ENCODE measurements at regions not wholly inside any gene's neighbourhood (a gene's known extent, or its start where the extent isn't known, plus 50 kb on each side); places are given as distances from the start of the nearest gene placed in this dataset.

- ATAC-seq (no peak), DNase-seq (ENCODE audit: low spot score) (no peak), FAIRE-seq (no peak)
- intact Hi-C loops (cut with micrococcal nuclease; ENCODE audit: unreplicated experiment), result no loop called here
- H3K27ac ChIP-seq (ENCODE audit: extremely low read length, insufficient read depth, low read length), result no peak overlapping the region
- TF ChIP-seq U2AF2 (IDR thresholded peaks at IDR 0.05; ENCODE audit: low read depth, low read length) (no peak), HMG20B (CRISPR knock-in tag; conservative IDR thresholded peaks at IDR 0.05) (no peak), ZBTB21 (CRISPR knock-in tag; IDR thresholded peaks at IDR 0.05) (no peak), ZNF7 (CRISPR knock-in tag; IDR thresholded peaks at IDR 0.05) (no peak), HNRNPLL (IDR thresholded peaks at IDR 0.05; ENCODE audit: low read depth, low read length, poor library complexity, severe bottlenecking) (no peak)
- TF ChIP-seq, protein P1, sequence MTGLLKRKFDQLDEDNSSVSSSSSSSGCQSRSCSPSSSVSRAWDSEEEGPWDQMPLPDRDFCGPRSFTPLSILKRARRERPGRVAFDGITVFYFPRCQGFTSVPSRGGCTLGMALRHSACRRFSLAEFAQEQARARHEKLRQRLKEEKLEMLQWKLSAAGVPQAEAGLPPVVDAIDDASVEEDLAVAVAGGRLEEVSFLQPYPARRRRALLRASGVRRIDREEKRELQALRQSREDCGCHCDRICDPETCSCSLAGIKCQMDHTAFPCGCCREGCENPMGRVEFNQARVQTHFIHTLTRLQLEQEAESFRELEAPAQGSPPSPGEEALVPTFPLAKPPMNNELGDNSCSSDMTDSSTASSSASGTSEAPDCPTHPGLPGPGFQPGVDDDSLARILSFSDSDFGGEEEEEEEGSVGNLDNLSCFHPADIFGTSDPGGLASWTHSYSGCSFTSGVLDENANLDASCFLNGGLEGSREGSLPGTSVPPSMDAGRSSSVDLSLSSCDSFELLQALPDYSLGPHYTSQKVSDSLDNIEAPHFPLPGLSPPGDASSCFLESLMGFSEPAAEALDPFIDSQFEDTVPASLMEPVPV (CRISPR knock-in tag; IDR thresholded peaks at IDR 0.05), result no peak
- no peak overlapping the region for H3K4me3 ChIP-seq (replicated peaks in 1 of 3; ENCODE audit: insufficient read depth in 1 of 3, low read depth in 2 of 3, low read length in 3 of 3)
- in situ Hi-C loops (cut with HindIII; ENCODE audit: extremely low pct_ligation_motif_present, low pct_unique_long_range_greater_than_20kb), result no loop called here
- no peak overlapping the region for H3K4me2 ChIP-seq (ENCODE audit: low read depth, low read length)
- no peak overlapping the region for H2AFZ ChIP-seq (ENCODE audit: low read length)
- CTCF ChIA-PET (ENCODE audit: low intra/inter-chr PET ratio, low total read pairs), result no interaction called here
- 28% methylated on average over 5 of the region's 5 CpGs for WGBS (ENCODE audit: low lambda C conversion rate)
- no peaks in the 10 kb centered on the region for H3K4me1 ChIP-seq (ENCODE audit: insufficient read depth, low read length)
- H3K36me3 ChIP-seq (replicated peaks in 1 of 2; ENCODE audit: control insufficient read depth in 1 of 2, insufficient read depth in 2 of 2, low read length in 2 of 2), result no peaks in the 10 kb centered on the region
- no peaks in the 10 kb centered on the region for H3K79me2 ChIP-seq (ENCODE audit: insufficient read depth, low read length)
- BruUV-seq (replicated peaks), result no TSS peak
- H4K20me1 ChIP-seq (ENCODE audit: insufficient read depth, low read length), result no peaks in the 10 kb centered on the region
- H3K27me3 ChIP-seq (ENCODE audit: control insufficient read depth in 1 of 2, insufficient read depth in 2 of 2, low read length in 2 of 2), result no peaks in the 10 kb centered on the region
- peaks cover 18% of the 10 kb centered on the region; the same call in 1 of the 2 replicates for H3K9me3 ChIP-seq (ENCODE audit: low read length)
- POLR2A ChIA-PET, result no interaction called here
- no peak overlapping the region for H3K9ac ChIP-seq (ENCODE audit: insufficient read depth, low read depth, low read length)
Observed at GRCh38 chr12:118571730-118572129, 195.4 kb downstream of the SUDS3 start.

- intact Hi-C loops (cut with micrococcal nuclease; ENCODE audit: unreplicated experiment), result no loop called here
- Histone ChIP-seq H3K4me1 (ENCODE audit: insufficient read depth, low read length) (no peaks in the 10 kb centered on the region), H3K27ac (ENCODE audit: extremely low read length, insufficient read depth, low read length) (no peak overlapping the region), H3K27me3 (ENCODE audit: control insufficient read depth in 1 of 2, insufficient read depth in 2 of 2, low read length in 2 of 2) (no peaks in the 10 kb centered on the region), H3K4me3 (replicated peaks in 1 of 3; ENCODE audit: insufficient read depth in 1 of 3, low read depth in 2 of 3, low read length in 3 of 3) (no peak overlapping the region), H4K20me1 (ENCODE audit: insufficient read depth, low read length) (no peaks in the 10 kb centered on the region), H3K36me3 (replicated peaks in 1 of 2; ENCODE audit: control insufficient read depth in 1 of 2, insufficient read depth in 2 of 2, low read length in 2 of 2) (no peaks in the 10 kb centered on the region), H3K9me3 (ENCODE audit: low read length) (peaks cover 18% of the 10 kb centered on the region; the same call in 1 of the 2 replicates), H3K4me2 (ENCODE audit: low read depth, low read length) (no peak overlapping the region), H2AFZ (ENCODE audit: low read length) (no peak overlapping the region), H3K9ac (ENCODE audit: insufficient read depth, low read depth, low read length) (no peak overlapping the region), H3K79me2 (ENCODE audit: insufficient read depth, low read length) (no peaks in the 10 kb centered on the region)
- no TSS peak for BruUV-seq (replicated peaks)
- DNase-seq (ENCODE audit: low spot score) (no peak), ATAC-seq (no peak), FAIRE-seq (no peak)
- in situ Hi-C loops (cut with HindIII; ENCODE audit: extremely low pct_ligation_motif_present, low pct_unique_long_range_greater_than_20kb), result no loop called here
- POLR2A ChIA-PET, result no interaction called here
- CTCF ChIA-PET (ENCODE audit: low intra/inter-chr PET ratio, low total read pairs), result no interaction called here
- WGBS (ENCODE audit: low lambda C conversion rate), result 14% methylated on average over 3 of the region's 3 CpGs
- TF ChIP-seq ZNF136 (CRISPR knock-in tag; IDR thresholded peaks at IDR 0.05; ENCODE audit: low read depth), result no peak
- no peak for TF ChIP-seq ZNF143 (CRISPR knock-in tag; IDR thresholded peaks at IDR 0.05)
- TF ChIP-seq, protein P2, sequence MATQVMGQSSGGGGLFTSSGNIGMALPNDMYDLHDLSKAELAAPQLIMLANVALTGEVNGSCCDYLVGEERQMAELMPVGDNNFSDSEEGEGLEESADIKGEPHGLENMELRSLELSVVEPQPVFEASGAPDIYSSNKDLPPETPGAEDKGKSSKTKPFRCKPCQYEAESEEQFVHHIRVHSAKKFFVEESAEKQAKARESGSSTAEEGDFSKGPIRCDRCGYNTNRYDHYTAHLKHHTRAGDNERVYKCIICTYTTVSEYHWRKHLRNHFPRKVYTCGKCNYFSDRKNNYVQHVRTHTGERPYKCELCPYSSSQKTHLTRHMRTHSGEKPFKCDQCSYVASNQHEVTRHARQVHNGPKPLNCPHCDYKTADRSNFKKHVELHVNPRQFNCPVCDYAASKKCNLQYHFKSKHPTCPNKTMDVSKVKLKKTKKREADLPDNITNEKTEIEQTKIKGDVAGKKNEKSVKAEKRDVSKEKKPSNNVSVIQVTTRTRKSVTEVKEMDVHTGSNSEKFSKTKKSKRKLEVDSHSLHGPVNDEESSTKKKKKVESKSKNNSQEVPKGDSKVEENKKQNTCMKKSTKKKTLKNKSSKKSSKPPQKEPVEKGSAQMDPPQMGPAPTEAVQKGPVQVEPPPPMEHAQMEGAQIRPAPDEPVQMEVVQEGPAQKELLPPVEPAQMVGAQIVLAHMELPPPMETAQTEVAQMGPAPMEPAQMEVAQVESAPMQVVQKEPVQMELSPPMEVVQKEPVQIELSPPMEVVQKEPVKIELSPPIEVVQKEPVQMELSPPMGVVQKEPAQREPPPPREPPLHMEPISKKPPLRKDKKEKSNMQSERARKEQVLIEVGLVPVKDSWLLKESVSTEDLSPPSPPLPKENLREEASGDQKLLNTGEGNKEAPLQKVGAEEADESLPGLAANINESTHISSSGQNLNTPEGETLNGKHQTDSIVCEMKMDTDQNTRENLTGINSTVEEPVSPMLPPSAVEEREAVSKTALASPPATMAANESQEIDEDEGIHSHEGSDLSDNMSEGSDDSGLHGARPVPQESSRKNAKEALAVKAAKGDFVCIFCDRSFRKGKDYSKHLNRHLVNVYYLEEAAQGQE (IDR thresholded peaks at IDR 0.05; ENCODE audit: borderline replicate concordance in 1 of 2, low read depth in 1 of 2, low read length in 2 of 2), result no peak
- no peak for TF ChIP-seq IRF1 (CRISPR knock-in tag; IDR thresholded peaks at IDR 0.05; ENCODE audit: low read depth)
- no peak for TF ChIP-seq CCAR2 (optimal IDR thresholded peaks at IDR 0.05; ENCODE audit: low read depth, low read length)
- TF ChIP-seq ZNF674 (CRISPR knock-in tag; IDR thresholded peaks at IDR 0.05; ENCODE audit: low read depth), result no peak
Observed at GRCh38 chr12:118574288-118574687, 197.9 kb downstream of the SUDS3 start.
